ENCODE measurements at regions not wholly inside any gene's neighbourhood (a gene's known extent, or its start where the extent isn't known, plus 50 kb on each side); places are given as distances from the start of the nearest gene placed in this dataset.

DNA sequence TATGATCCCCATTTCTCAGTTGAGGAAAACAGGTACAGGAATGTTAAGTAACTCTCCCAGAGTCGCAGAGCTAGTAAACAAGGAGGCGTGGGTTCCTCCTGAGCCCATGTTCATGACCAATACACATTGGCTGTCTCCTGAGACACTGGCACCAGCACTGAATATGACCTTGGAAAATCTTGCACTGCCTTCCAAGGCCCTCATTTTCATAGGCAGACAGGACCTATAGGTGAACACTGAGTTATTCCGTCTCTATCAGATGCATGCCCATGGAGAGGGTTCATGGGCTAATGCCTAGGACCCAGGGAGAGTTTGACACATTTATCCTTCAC, 504.8 kb downstream of the RFC3 start:
- dilution Hi-C loops (cut with HindIII; ENCODE audit: low sequenced_read_pairs, unreplicated experiment): no loop called here

More for the DNA sequence above, 504.8 kb downstream of the RFC3 start:
- Histone ChIP-seq H4K8ac (ENCODE audit: low read depth in 2 of 2, low read length in 2 of 2) (no peak overlapping the region), H2BK5ac (ENCODE audit: low read depth, low read length, poor library complexity, severe bottlenecking) (no peak overlapping the region), H4K20me1 (ENCODE audit: insufficient read depth, low read length) (no peaks in the 10 kb centered on the region), H2AFZ (replicated peaks; ENCODE audit: low read length, poor library complexity) (no peak overlapping the region), H3K4me3 (ENCODE audit: insufficient read depth, low read depth, low read length) (no peak overlapping the region), H3K56ac (ENCODE audit: extremely low read depth, insufficient read depth, low read length) (no peak overlapping the region), H2BK120ac (ENCODE audit: low read depth, low read length) (no peak overlapping the region), H3K4ac (ENCODE audit: low read depth, low read length) (no peak overlapping the region), H3K18ac (ENCODE audit: low read depth, low read length) (no peak overlapping the region), H2BK15ac (ENCODE audit: low read depth, low read length) (no peak overlapping the region), H3K23ac (ENCODE audit: low read depth, low read length) (no peak overlapping the region), H3K4me1 (ENCODE audit: control insufficient read depth, insufficient read depth, low read length) (no peaks in the 10 kb centered on the region), H3K27ac (ENCODE audit: insufficient read depth, low read length) (no peak overlapping the region), H2BK20ac (ENCODE audit: low read depth, low read length) (no peak overlapping the region), H4K5ac (ENCODE audit: low read depth, low read length) (no peak overlapping the region), H3K4me2 (ENCODE audit: low read depth, low read length) (no peak overlapping the region), H3K36me3 (ENCODE audit: control insufficient read depth, insufficient read depth, low read length) (no peaks in the 10 kb centered on the region), H3K9ac (ENCODE audit: low read depth, low read length) (no peak overlapping the region), H2AK9ac (replicated peaks; ENCODE audit: low read depth, low read length, poor library complexity) (no peak overlapping the region), H3K9me1 (ENCODE audit: insufficient read depth, low read length) (no peaks in the 10 kb centered on the region), H3K27me3 (ENCODE audit: control insufficient read depth, insufficient read depth, low read length) (no peaks in the 10 kb centered on the region; the same call in 1 of the 2 replicates), H2AK5ac (ENCODE audit: low read depth, low read length) (no peak overlapping the region), H3K79me1 (ENCODE audit: low read depth in 1 of 2, low read length in 2 of 2) (no peaks in the 10 kb centered on the region), H4K91ac (ENCODE audit: insufficient read depth, low read depth, low read length) (no peak overlapping the region), H3K9me3 (ENCODE audit: control insufficient read depth, insufficient read depth, low read length) (no peaks in the 10 kb centered on the region), H3K14ac (replicated peaks; ENCODE audit: low read depth, low read length) (no peak overlapping the region)
- ChIA-PET CTCF (no interaction called here), POLR2A (ENCODE audit: unreplicated experiment) (no interaction called here)
- BruUV-seq (replicated peaks): no TSS peak
- WGBS, 2 experiments (ENCODE audit: extremely low coverage in 2 of 2, insufficient read length in 1 of 2): 70% methylated on average over 2 of the region's 3 CpGs; no CpG with 5 or more reads in 1 of the 2 experiments
- ATAC-seq (ENCODE audit: low read depth) (no peak), DNase-seq (no peak)
- intact Hi-C loops (cut with micrococcal nuclease) (no loop called here), in situ Hi-C loops (cut with MboI; ENCODE audit: low sequenced_read_pairs) (no loop called here)
- TF ChIP-seq NFE2L2 (IDR thresholded peaks at IDR 0.05; ENCODE audit: low read depth, low read length) (no peak), CEBPB (IDR thresholded peaks at IDR 0.05; ENCODE audit: low read depth, low read length) (no peak)

Measured in IMR-90 (cell line).